KOPT-K1 (cell line): ENCODE measurements at regions not wholly inside any gene's neighbourhood (a gene's known extent, or its start where the extent isn't known, plus 50 kb on each side); places are given as distances from the start of the nearest gene placed in this dataset.

Experiments used
- H3K27ac ChIP-seq: fragments of 200-600 bp; sonication (generic); 2 replicates; pipeline ENCODE4 v1.5.1; 2016; ENCODE audit warnings: antibody characterized with exemption, mild to moderate bottlenecking, low read depth, low read length; ENCODE audit not compliant: poor library complexity, severe bottlenecking
- H3K36me3 ChIP-seq: fragments of 200-600 bp; sonication (generic); 2 replicates; pipeline ENCODE4 v1.5.1; 2017; ENCODE audit warnings: antibody characterized with exemption, mild to moderate bottlenecking, low read length, moderate library complexity; ENCODE audit not compliant: insufficient read depth
- H3K9me3 ChIP-seq: fragments of 200-600 bp; sonication (generic); 2 replicates; pipeline ENCODE4 v1.5.1; 2017; ENCODE audit warnings: antibody characterized with exemption, low read length, mild to moderate bottlenecking; ENCODE audit not compliant: insufficient read depth, poor library complexity, severe bottlenecking

GRCh38 chr15:93246266-93247242 lies 157.5 kb upstream of the RGMA start:
- no peaks in the 10 kb centered on the region for H3K36me3 ChIP-seq
- H3K27ac ChIP-seq: peak overlapping the region; percentile 51
- no peaks in the 10 kb centered on the region for H3K9me3 ChIP-seq

GRCh38 chr15:93245661-93246042 lies 156.6 kb upstream of the RGMA start:
- H3K9me3 ChIP-seq: no peaks in the 10 kb centered on the region
- no peak overlapping the region for H3K27ac ChIP-seq

GRCh38 chr15:93244696-93245660 lies 156.0 kb upstream of the RGMA start:
- H3K27ac ChIP-seq: no peak overlapping the region
- H3K9me3 ChIP-seq: no peaks in the 10 kb centered on the region
- H3K36me3 ChIP-seq: no peaks in the 10 kb centered on the region

More at GRCh38 chr15:93245661-93246042, 156.6 kb upstream of the RGMA start:
- H3K36me3 ChIP-seq: no peaks in the 10 kb centered on the region

GRCh38 chr15:93243573-93243972 lies 154.6 kb upstream of the RGMA start:
- no peak overlapping the region for H3K27ac ChIP-seq
- H3K36me3 ChIP-seq: no peaks in the 10 kb centered on the region
- no peaks in the 10 kb centered on the region for H3K9me3 ChIP-seq

GRCh38 chr15:93241696-93242585 lies 152.9 kb upstream of the RGMA start:
- Histone ChIP-seq H3K36me3 (no peaks in the 10 kb centered on the region), H3K9me3 (no peaks in the 10 kb centered on the region), H3K27ac (no peak overlapping the region)

GRCh38 chr15:93239993-93240392 lies 151.0 kb upstream of the RGMA start:
- no peaks in the 10 kb centered on the region for H3K9me3 ChIP-seq
- H3K36me3 ChIP-seq: no peaks in the 10 kb centered on the region
- no peak overlapping the region for H3K27ac ChIP-seq

- H3K27ac ChIP-seq: no peak overlapping the region
- H3K36me3 ChIP-seq: no peaks in the 10 kb centered on the region
- no peaks in the 10 kb centered on the region for H3K9me3 ChIP-seq
Observed at GRCh38 chr15:93239591-93239990, 150.6 kb upstream of the RGMA start.

GRCh38 chr15:93238641-93239040 lies 149.6 kb upstream of the RGMA start:
- H3K9me3 ChIP-seq: no peaks in the 10 kb centered on the region
- H3K27ac ChIP-seq: no peak overlapping the region
- no peaks in the 10 kb centered on the region for H3K36me3 ChIP-seq

- Histone ChIP-seq H3K27ac (peak overlapping the region; percentile 78), H3K36me3 (no peaks in the 10 kb centered on the region), H3K9me3 (no peaks in the 10 kb centered on the region)
Observed at GRCh38 chr15:93235926-93236780, 147.1 kb upstream of the RGMA start.

- Histone ChIP-seq H3K36me3 (no peaks in the 10 kb centered on the region), H3K9me3 (no peaks in the 10 kb centered on the region), H3K27ac (peak overlapping the region; percentile 78)
Observed at GRCh38 chr15:93235269-93235668, 146.3 kb upstream of the RGMA start.

- Histone ChIP-seq H3K27ac (peak overlapping the region; percentile 95), H3K36me3 (no peaks in the 10 kb centered on the region), H3K9me3 (no peaks in the 10 kb centered on the region)
Observed at GRCh38 chr15:93233710-93234109, 144.7 kb upstream of the RGMA start.

GRCh38 chr15:93232845-93233244 lies 143.8 kb upstream of the RGMA start:
- no peaks in the 10 kb centered on the region for H3K9me3 ChIP-seq
- H3K36me3 ChIP-seq: no peaks in the 10 kb centered on the region
- H3K27ac ChIP-seq: peak overlapping the region; percentile 95

GRCh38 chr15:93231994-93232393 lies 143.0 kb upstream of the RGMA start:
- H3K27ac ChIP-seq: peak overlapping the region; percentile 95
- H3K9me3 ChIP-seq: no peaks in the 10 kb centered on the region
- H3K36me3 ChIP-seq: no peaks in the 10 kb centered on the region
